NT2/D1 (cell line): ENCODE measurements at regions not wholly inside any gene's neighbourhood (a gene's known extent, or its start where the extent isn't known, plus 50 kb on each side); places are given as distances from the start of the nearest gene placed in this dataset.

Source experiments
- SUZ12 ChIP-seq: IDR thresholded peaks from 2 replicates; pipeline ENCODE4 v1.6.1; 2011; ENCODE audit not compliant: insufficient read length, insufficient read depth; ENCODE audit errors: extremely low read depth
- YY1 ChIP-seq: IDR thresholded peaks from 2 replicates; pipeline ENCODE4 v1.6.1; 2011; ENCODE audit not compliant: insufficient read length, insufficient read depth
- ZNF274 ChIP-seq: IDR thresholded peaks from 2 replicates; pipeline ENCODE4 v1.6.1; 2011; ENCODE audit warnings: mild to moderate bottlenecking, low read depth, low read length

DNA sequence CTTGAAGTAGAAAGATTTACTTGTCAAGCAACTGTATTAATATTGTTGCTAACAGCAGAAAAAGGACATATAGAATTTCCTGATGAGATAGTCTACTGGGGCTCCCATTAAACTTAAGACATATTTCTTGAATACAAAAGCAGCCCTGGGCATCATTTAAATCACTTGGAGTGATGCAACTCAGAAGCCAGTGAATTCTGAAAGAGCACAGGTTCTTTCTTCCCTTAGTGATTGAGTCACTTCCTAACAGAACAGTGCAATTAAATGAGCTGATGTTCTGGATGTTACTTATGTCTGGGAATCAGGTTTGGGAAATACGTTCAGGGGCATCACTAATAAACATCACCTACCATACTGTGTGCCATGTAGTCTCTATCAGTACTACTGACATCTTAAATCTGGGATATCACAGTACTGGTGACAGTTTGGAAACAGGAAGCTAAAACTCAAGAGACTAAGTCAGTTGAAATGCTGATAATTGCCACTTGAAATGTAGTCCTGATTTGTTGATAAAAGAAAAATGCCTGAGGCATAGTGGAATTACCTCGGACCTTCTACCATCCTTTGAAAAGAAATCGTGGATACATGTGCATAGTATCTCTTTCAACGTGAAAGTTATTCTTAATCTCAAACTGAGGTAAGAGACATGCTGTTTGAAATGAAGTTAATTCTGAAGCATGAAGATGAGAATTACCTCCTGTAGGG, 249.2 kb upstream of the GPRIN3 start:
- TF ChIP-seq ZNF274 (no peak), YY1 (no peak), SUZ12 (no peak)
